ENCODE measurements at regions not wholly inside any gene's neighbourhood (a gene's known extent, or its start where the extent isn't known, plus 50 kb on each side); places are given as distances from the start of the nearest gene placed in this dataset.

DNA sequence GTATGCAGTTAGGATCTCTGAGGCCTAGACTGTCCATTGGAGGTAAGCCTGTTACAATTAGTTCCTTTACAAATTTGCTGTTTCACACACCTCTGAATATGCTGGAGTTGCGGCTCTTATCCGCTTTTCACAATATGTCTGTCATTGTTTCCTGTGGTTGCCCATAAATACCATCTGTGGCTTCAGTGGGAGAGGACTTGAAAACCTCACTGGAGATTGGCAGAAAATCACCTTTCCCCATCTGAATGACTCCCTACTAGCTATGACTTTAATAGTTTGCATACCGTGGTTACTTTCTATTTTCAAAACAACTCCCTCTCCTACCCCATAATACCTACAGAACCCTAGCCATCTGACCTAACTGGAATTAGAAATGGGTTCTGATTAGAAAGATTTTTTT is 454.3 kb downstream of the PCDH17 start:
- H3K36me3 ChIP-seq (ENCODE audit: control insufficient read depth in 2 of 2, extremely low read depth in 1 of 2, insufficient read depth in 1 of 2, low read length in 1 of 2): no peaks in the 10 kb centered on the region
- POLR2A ChIA-PET: interaction anchor here in 1 of 2 donors (0.6 kb wide), 1 partner anchor 593 kb away, joined by 3 read pairs; no protein-coding TSS in a partner anchor
- Mint-ChIP-seq H3K27ac (no peak overlapping the region), H3K4me1 (no peaks in the 10 kb centered on the region), H3K27me3 (no peaks in the 10 kb centered on the region), H3K9me3 (peaks cover 4 to 15% (median 11%) of the 10 kb centered on the region in 3 donors), H3K36me3 (no peaks in the 10 kb centered on the region), H3K4me3 (no peak overlapping the region)
- DNase-seq (no peak), ATAC-seq (replicated peaks in 1 of 4) (no peak)
- H3K9me3 ChIP-seq: no peaks in the 10 kb centered on the region
- no peak overlapping the region for H3K27ac ChIP-seq (ENCODE audit: low read length)
- H3K4me1 ChIP-seq (ENCODE audit: control insufficient read depth in 1 of 2, extremely low read depth in 1 of 2, insufficient read depth in 2 of 2, low read length in 2 of 2): no peaks in the 10 kb centered on the region
- 8% methylated on average over 2 of the region's 3 CpGs for WGBS (ENCODE audit: insufficient coverage)
- no peaks in the 10 kb centered on the region for H3K27me3 ChIP-seq (replicated peaks in 1 of 2; ENCODE audit: control insufficient read depth in 2 of 2, extremely low read depth in 1 of 2, insufficient read depth in 2 of 2, low read length in 1 of 2)
- CTCF ChIA-PET: interaction anchor here (0.5 to 0.6 kb wide), 2 partner anchors 21 to 772 kb away, joined by 3 to 5 read pairs; no protein-coding TSS in a partner anchor
- no peak overlapping the region for H3K4me3 ChIP-seq (ENCODE audit: control insufficient read depth in 1 of 2, extremely low read depth in 1 of 2, low read length in 1 of 2)

DNA sequence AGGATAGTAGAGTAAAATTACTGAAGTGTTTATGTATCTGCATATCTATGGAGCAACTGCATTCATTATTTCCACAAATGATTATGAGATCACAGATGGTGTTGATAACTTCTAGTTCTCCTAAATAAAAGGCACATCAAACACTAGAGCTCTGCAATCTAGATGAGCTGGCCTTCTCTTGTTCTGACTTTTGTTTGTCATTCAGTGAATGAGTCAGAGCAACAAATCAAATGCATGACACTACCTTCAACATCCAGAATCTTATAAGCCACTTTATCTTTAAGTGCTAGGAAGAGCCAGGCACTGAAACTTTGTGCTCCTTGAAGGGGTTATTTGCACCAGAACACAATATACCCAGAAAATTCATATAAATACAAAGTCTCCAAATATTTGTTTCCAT is 456.0 kb downstream of the PCDH17 start:
- ChIA-PET POLR2A (no interaction called here), CTCF (no interaction called here)
- Histone ChIP-seq H3K4me3 (ENCODE audit: control insufficient read depth in 1 of 2, extremely low read depth in 1 of 2, low read length in 1 of 2) (no peak overlapping the region), H3K9me3 (no peaks in the 10 kb centered on the region), H3K27ac (ENCODE audit: low read length) (no peak overlapping the region), H3K27me3 (replicated peaks in 1 of 2; ENCODE audit: control insufficient read depth in 2 of 2, extremely low read depth in 1 of 2, insufficient read depth in 2 of 2, low read length in 1 of 2) (no peaks in the 10 kb centered on the region), H3K4me1 (ENCODE audit: control insufficient read depth in 1 of 2, extremely low read depth in 1 of 2, insufficient read depth in 2 of 2, low read length in 2 of 2) (no peaks in the 10 kb centered on the region), H3K36me3 (ENCODE audit: control insufficient read depth in 2 of 2, extremely low read depth in 1 of 2, insufficient read depth in 1 of 2, low read length in 1 of 2) (no peaks in the 10 kb centered on the region)
- Mint-ChIP-seq H3K36me3 (no peaks in the 10 kb centered on the region), H3K4me3 (no peak overlapping the region), H3K4me1 (no peaks in the 10 kb centered on the region), H3K9me3 (peaks cover 4 to 9% (median 9%) of the 10 kb centered on the region in 3 donors), H3K27ac (no peak overlapping the region), H3K27me3 (no peaks in the 10 kb centered on the region)
- DNase-seq (no peak), ATAC-seq (replicated peaks in 1 of 4) (no peak)

DNA sequence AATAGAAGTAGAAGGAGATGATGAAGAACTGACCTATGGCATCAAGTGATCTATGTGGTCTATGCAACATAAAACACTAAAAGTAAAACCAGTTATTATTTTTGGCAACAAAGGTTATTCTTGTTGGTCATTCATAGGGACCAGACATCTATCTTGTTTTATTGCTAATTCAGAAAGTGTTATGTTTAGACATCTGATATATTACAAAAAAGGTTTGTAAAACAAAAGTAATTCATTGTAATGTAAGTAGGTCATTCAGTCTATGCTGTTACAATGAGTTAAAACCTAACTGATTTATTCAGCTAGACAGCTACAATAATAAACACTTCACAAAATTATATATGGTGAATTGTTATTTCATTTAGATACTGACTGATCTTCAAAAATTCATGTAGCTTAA is 461.9 kb downstream of the PCDH17 start:
- Mint-ChIP-seq H3K27me3 (no peaks in the 10 kb centered on the region), H3K4me3 (no peak overlapping the region), H3K36me3 (no peaks in the 10 kb centered on the region), H3K9me3 (peaks cover 4 to 12% (median 8%) of the 10 kb centered on the region in 3 donors), H3K27ac (no peak overlapping the region), H3K4me1 (no peaks in the 10 kb centered on the region)
- Histone ChIP-seq H3K9me3 (no peaks in the 10 kb centered on the region), H3K4me1 (ENCODE audit: control insufficient read depth in 1 of 2, extremely low read depth in 1 of 2, insufficient read depth in 2 of 2, low read length in 2 of 2) (no peaks in the 10 kb centered on the region), H3K27ac (ENCODE audit: low read length) (no peak overlapping the region), H3K27me3 (replicated peaks in 1 of 2; ENCODE audit: control insufficient read depth in 2 of 2, extremely low read depth in 1 of 2, insufficient read depth in 2 of 2, low read length in 1 of 2) (no peaks in the 10 kb centered on the region), H3K36me3 (ENCODE audit: control insufficient read depth in 2 of 2, extremely low read depth in 1 of 2, insufficient read depth in 1 of 2, low read length in 1 of 2) (no peaks in the 10 kb centered on the region), H3K4me3 (ENCODE audit: control insufficient read depth in 1 of 2, extremely low read depth in 1 of 2, low read length in 1 of 2) (no peak overlapping the region)
- ATAC-seq (replicated peaks in 1 of 4) (no peak), DNase-seq (no peak)
- ChIA-PET CTCF (no interaction called here), POLR2A (no interaction called here)

DNA sequence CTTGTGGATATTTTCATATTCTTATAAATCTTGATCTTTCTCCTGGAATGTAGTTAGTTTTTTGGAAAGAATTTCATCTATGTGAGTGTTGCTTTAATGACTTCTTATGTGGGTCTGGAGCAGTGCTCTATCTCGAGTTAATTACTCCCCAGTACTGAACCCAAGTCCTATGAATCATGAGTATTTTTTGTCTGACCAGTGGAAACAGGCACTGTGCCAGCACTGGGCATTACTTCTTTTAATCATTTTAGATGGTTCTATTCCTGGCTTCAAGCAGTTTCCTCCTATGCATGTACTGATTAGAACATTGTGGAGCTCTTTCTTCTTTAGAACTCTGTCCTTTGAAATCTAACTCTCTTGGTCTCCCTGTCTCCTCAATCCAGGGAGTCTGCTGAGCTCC is 466.3 kb downstream of the PCDH17 start:
- WGBS (ENCODE audit: insufficient coverage): no CpG with 5 or more reads among the region's 1 CpG
- Mint-ChIP-seq H3K4me3 (no peak overlapping the region), H3K27me3 (no peaks in the 10 kb centered on the region), H3K36me3 (no peaks in the 10 kb centered on the region), H3K27ac (no peak overlapping the region), H3K4me1 (no peaks in the 10 kb centered on the region), H3K9me3 (peaks cover 10 to 13% (median 12%) of the 10 kb centered on the region in 3 donors)
- no peaks in the 10 kb centered on the region for H3K27me3 ChIP-seq (replicated peaks in 1 of 2; ENCODE audit: control insufficient read depth in 2 of 2, extremely low read depth in 1 of 2, insufficient read depth in 2 of 2, low read length in 1 of 2)
- no peaks in the 10 kb centered on the region for H3K36me3 ChIP-seq (ENCODE audit: control insufficient read depth in 2 of 2, extremely low read depth in 1 of 2, insufficient read depth in 1 of 2, low read length in 1 of 2)
- DNase-seq: no peak
- H3K27ac ChIP-seq (ENCODE audit: low read length): no peak overlapping the region
- no peak overlapping the region for H3K4me3 ChIP-seq (ENCODE audit: control insufficient read depth in 1 of 2, extremely low read depth in 1 of 2, low read length in 1 of 2)
- no peaks in the 10 kb centered on the region for H3K4me1 ChIP-seq (ENCODE audit: control insufficient read depth in 1 of 2, extremely low read depth in 1 of 2, insufficient read depth in 2 of 2, low read length in 2 of 2)
- no peak for ATAC-seq (replicated peaks in 1 of 4)
- H3K9me3 ChIP-seq: no peaks in the 10 kb centered on the region
- POLR2A ChIA-PET: no interaction called here
- CTCF ChIA-PET: no interaction called here

DNA sequence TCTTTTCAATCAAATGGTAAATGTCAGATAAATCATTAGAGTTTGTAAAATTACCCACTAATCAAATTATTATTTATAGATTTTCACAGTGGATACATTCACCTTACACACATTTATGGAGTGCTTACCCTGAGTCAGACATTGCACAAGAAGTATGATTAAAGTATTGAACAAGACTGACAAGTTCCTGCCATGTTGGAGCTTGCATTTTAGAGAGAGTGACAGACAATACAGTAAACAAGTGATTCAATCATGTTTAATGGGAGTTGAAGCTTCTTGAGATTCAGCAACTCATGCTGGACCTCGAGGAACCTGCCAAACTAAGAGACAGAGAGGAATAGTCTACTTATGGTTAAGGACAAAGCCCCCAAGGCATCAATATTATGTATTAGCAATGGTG is 487.8 kb downstream of the PCDH17 start:
- Mint-ChIP-seq H3K27me3 (no peaks in the 10 kb centered on the region), H3K27ac (no peak overlapping the region), H3K4me3 (no peak overlapping the region), H3K36me3 (no peaks in the 10 kb centered on the region), H3K4me1 (no peaks in the 10 kb centered on the region), H3K9me3 (peaks cover 11 to 15% (median 14%) of the 10 kb centered on the region in 3 donors)
- Histone ChIP-seq H3K4me1 (ENCODE audit: control insufficient read depth in 1 of 2, extremely low read depth in 1 of 2, insufficient read depth in 2 of 2, low read length in 2 of 2) (no peaks in the 10 kb centered on the region), H3K27me3 (replicated peaks in 1 of 2; ENCODE audit: control insufficient read depth in 2 of 2, extremely low read depth in 1 of 2, insufficient read depth in 2 of 2, low read length in 1 of 2) (no peaks in the 10 kb centered on the region), H3K4me3 (ENCODE audit: control insufficient read depth in 1 of 2, extremely low read depth in 1 of 2, low read length in 1 of 2) (no peak overlapping the region), H3K36me3 (ENCODE audit: control insufficient read depth in 2 of 2, extremely low read depth in 1 of 2, insufficient read depth in 1 of 2, low read length in 1 of 2) (no peaks in the 10 kb centered on the region), H3K27ac (ENCODE audit: low read length) (no peak overlapping the region), H3K9me3 (no peaks in the 10 kb centered on the region)
- ChIA-PET POLR2A (no interaction called here), CTCF (interaction anchor here in 1 of 2 donors (1.1 kb wide), 1 partner anchor 17 kb away, joined by 4 read pairs; no protein-coding TSS in a partner anchor)
- no CpG with 5 or more reads among the region's 1 CpG for WGBS (ENCODE audit: insufficient coverage)
- no peak for DNase-seq
- no peak for ATAC-seq (replicated peaks in 1 of 4)

DNA sequence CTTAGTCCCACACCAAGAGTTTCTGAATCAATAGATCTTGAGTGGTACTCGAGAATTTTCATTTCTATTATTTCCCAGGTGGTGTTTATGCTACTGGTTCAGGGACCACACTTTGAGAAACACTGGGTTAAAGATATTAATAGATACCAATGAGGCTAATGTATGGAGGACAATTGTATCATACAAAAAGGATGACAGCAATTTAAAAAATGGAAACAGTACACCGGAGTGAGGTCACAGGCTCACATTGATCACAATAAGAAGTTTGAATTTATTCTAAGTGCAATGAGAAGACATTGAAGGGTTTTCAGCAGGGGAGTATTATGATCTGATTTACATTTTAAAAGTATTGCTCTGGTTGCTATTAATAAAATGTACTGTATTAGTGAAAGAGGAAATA is 488.3 kb downstream of the PCDH17 start:
- no peak for ATAC-seq (replicated peaks in 1 of 4)
- H3K4me3 ChIP-seq (ENCODE audit: control insufficient read depth in 1 of 2, extremely low read depth in 1 of 2, low read length in 1 of 2): no peak overlapping the region
- H3K27me3 ChIP-seq (replicated peaks in 1 of 2; ENCODE audit: control insufficient read depth in 2 of 2, extremely low read depth in 1 of 2, insufficient read depth in 2 of 2, low read length in 1 of 2): no peaks in the 10 kb centered on the region
- Mint-ChIP-seq H3K27me3 (no peaks in the 10 kb centered on the region), H3K4me1 (no peaks in the 10 kb centered on the region), H3K36me3 (no peaks in the 10 kb centered on the region), H3K9me3 (peaks cover 9 to 15% (median 14%) of the 10 kb centered on the region in 3 donors), H3K27ac (no peak overlapping the region), H3K4me3 (no peak overlapping the region)
- 89% methylated on average over 1 of the region's 2 CpGs for WGBS (ENCODE audit: insufficient coverage)
- ChIA-PET POLR2A (no interaction called here), CTCF (interaction anchor here in 1 of 2 donors (1.1 kb wide), 1 partner anchor 16 kb away, joined by 4 read pairs; no protein-coding TSS in a partner anchor)
- H3K27ac ChIP-seq (ENCODE audit: low read length): no peak overlapping the region
- no peaks in the 10 kb centered on the region for H3K36me3 ChIP-seq (ENCODE audit: control insufficient read depth in 2 of 2, extremely low read depth in 1 of 2, insufficient read depth in 1 of 2, low read length in 1 of 2)
- no peaks in the 10 kb centered on the region for H3K9me3 ChIP-seq
- no peak for DNase-seq
- H3K4me1 ChIP-seq (ENCODE audit: control insufficient read depth in 1 of 2, extremely low read depth in 1 of 2, insufficient read depth in 2 of 2, low read length in 2 of 2): no peaks in the 10 kb centered on the region

DNA sequence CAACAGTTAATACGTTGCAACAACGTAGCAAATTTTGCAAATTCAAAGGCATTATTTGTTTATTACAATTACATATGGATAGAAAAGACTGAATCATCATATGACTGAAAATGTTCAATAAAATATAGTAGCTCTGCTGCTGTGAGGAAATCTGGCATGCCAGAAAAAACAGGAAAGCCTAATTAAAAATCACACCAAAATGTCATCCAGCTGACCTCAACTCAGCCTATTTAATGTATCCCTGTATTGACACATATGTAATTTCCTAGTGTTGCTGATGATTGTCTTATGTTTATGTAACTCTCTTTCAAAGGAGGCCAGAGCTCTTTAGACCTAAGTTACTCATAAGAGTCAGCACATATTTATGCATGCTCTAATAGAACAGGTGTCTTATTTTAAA is 495.0 kb downstream of the PCDH17 start:
- Histone ChIP-seq H3K4me3 (ENCODE audit: control insufficient read depth in 1 of 2, extremely low read depth in 1 of 2, low read length in 1 of 2) (no peak overlapping the region), H3K36me3 (ENCODE audit: control insufficient read depth in 2 of 2, extremely low read depth in 1 of 2, insufficient read depth in 1 of 2, low read length in 1 of 2) (no peaks in the 10 kb centered on the region), H3K27ac (ENCODE audit: low read length) (no peak overlapping the region), H3K9me3 (no peaks in the 10 kb centered on the region), H3K4me1 (ENCODE audit: control insufficient read depth in 1 of 2, extremely low read depth in 1 of 2, insufficient read depth in 2 of 2, low read length in 2 of 2) (no peaks in the 10 kb centered on the region), H3K27me3 (replicated peaks in 1 of 2; ENCODE audit: control insufficient read depth in 2 of 2, extremely low read depth in 1 of 2, insufficient read depth in 2 of 2, low read length in 1 of 2) (no peaks in the 10 kb centered on the region)
- POLR2A ChIA-PET: no interaction called here
- H3K9me3 Mint-ChIP-seq: peaks cover 22 to 37% (median 29%) of the 10 kb centered on the region in 3 donors
- DNase-seq (no peak), ATAC-seq (replicated peaks in 1 of 4) (no peak)
- H3K36me3 Mint-ChIP-seq: no peaks in the 10 kb centered on the region
- no peaks in the 10 kb centered on the region for H3K4me1 Mint-ChIP-seq
- H3K27me3 Mint-ChIP-seq: no peaks in the 10 kb centered on the region
- no CpG with 5 or more reads among the region's 2 CpGs for WGBS (ENCODE audit: insufficient coverage)
- no peak overlapping the region for H3K27ac Mint-ChIP-seq
- CTCF ChIA-PET: no interaction called here
- no peak overlapping the region for H3K4me3 Mint-ChIP-seq

Data from T-cell (primary cell).